NK-92 (cell line): ENCODE measurements at regions not wholly inside any gene's neighbourhood (a gene's known extent, or its start where the extent isn't known, plus 50 kb on each side); places are given as distances from the start of the nearest gene placed in this dataset.

Experiments
- DNase-seq: peaks from one replicate; lab custom pipeline; 2025; ENCODE audit not compliant: unreplicated experiment; lab: John Stamatoyannopoulos, UW

DNA sequence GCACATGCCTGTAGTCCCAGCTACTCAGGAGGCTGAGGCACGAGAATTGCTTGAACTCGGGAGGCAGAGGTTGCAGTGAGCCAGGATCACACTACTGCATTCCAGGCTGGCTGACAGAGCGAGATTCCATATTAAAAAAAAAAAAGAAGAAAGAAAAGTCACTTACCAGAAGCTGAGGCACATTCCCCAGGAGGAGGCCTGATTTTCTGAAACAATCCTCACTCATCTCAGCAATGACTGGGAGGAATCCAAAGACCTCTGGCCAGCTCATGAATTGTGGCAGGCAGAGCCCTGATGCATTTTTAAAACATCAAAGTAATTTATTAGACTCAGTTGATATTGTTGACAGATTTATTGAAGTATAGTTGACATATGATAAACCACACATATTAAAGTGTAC lies 206.3 kb downstream of the FOXO1 start:
- no peak for DNase-seq

- DNase-seq, result no peak
Observed at GRCh38 chr13:40464337-40465014, 202.0 kb downstream of the FOXO1 start.

DNA sequence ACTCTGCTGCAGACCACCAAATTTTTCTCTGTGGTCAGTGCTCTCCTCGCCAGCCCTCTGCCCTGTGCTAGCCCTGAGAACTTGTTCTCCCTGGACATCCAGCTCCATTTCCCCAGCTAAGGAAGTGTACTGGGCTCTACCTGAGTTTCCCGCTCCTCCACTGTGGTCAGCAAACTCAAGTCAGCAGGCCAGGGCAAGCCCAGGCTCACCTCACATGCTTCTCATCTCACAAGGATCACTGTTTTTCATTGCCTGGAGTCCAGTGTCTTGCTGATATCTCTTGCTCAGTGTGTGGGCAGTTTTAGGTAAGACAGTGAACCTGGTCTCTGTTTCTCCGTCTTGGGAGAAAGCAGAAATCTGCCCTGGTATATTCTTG lies 201.4 kb downstream of the FOXO1 start:
- no peak for DNase-seq

GRCh38 chr13:40466272-40466671 lies 200.2 kb downstream of the FOXO1 start:
- DNase-seq, result no peak

DNA sequence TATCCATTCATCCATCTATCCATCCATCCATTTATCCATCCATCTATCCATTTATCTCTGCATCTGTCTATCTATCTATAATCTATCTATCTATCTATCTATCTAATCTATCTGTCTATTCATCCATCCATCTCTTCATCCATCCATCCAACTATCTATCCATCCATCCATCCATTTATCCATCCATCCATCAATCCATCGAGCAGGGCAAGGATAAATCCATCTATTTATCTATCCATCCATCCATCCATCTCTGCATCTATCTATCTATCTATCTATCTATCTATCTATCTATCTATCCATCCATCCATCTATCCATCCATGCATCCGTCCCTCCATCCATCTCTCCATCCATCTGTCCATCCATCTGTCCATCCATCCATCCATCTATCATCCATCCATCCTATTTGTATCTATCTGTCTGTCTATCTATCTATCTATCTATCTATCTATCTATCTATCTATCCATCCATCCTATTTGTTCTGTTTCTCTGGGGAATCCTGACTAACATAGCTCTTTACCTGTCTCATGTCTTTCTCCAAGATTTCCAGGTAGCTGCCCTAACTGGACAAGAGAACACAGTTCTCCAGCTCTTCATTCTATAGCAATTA lies 198.1 kb downstream of the FOXO1 start:
- no peak for DNase-seq

DNA sequence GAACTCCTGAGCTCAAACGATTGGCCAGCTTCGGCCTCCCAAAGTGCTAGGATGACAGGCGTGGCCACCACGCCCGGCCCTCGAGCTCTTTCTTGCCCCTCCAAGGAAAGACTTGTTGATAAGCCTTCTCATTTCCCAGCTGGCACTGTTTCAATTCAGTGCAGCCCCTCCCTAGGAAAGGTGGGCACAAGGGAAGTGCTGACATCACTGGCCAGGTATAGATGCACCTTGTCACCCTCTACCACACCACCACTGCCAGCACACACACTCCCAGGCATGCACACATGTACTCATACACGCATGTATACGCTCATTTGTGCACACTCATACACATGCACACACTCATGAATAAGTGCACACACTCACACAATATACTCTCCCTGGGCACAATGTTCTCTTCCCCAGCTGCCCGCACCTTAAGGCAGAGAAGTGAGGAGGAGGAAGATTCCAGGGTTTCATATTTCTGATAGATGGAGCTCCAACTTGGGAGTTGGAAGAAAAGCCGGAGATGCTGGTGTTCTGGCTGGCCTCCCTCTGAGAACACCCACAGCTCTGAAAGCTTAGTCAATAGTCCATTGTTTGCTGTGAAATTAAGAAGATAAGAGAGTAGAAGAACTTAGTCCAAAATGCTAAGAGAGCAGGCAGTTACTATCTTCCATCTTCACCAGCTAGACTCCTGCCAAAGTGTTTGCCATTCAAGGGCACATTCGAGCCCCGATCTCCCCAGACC lies 196.7 kb downstream of the FOXO1 start:
- no peak for DNase-seq

DNA sequence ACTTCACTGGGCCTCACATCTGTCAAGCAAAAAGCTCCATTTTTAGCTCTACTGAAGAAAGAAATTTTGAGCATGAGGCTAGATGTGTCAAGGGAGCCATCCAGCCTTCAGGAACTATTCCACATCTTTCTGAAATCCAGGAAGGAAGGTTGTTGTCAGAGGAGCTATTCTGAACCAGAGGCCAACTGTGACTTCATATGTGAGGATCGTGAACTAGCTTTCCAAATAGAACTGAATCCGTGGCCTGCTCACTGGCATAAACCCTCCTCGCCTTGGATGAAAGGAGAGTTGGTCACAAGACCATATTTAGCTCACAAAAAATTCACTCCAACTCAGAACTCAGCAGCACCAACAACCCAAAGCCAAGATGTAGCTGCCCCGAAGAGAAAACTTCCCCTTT lies 195.8 kb downstream of the FOXO1 start:
- DNase-seq, result no peak

DNA sequence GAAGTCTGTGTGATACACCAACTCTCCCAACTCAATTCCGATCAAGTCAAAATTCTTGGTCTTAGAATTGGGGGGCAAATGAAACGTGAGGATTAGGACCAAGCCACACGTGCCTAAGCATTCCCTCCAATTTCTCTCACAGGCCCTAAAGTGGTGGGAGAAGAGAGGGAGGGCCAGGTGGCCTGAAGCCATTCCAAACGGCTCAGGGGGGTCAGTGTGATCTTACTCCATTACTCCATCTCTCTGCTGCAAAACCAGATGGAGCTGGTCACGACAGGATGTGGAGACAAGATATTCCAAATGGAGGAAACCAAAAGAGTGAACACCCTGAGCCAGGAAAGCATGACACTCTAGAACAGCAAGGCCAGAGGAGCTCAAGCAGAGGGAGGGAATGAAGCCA lies 195.4 kb downstream of the FOXO1 start:
- no peak for DNase-seq

GRCh38 chr13:40471911-40472310 lies 194.5 kb downstream of the FOXO1 start:
- no peak for DNase-seq

DNA sequence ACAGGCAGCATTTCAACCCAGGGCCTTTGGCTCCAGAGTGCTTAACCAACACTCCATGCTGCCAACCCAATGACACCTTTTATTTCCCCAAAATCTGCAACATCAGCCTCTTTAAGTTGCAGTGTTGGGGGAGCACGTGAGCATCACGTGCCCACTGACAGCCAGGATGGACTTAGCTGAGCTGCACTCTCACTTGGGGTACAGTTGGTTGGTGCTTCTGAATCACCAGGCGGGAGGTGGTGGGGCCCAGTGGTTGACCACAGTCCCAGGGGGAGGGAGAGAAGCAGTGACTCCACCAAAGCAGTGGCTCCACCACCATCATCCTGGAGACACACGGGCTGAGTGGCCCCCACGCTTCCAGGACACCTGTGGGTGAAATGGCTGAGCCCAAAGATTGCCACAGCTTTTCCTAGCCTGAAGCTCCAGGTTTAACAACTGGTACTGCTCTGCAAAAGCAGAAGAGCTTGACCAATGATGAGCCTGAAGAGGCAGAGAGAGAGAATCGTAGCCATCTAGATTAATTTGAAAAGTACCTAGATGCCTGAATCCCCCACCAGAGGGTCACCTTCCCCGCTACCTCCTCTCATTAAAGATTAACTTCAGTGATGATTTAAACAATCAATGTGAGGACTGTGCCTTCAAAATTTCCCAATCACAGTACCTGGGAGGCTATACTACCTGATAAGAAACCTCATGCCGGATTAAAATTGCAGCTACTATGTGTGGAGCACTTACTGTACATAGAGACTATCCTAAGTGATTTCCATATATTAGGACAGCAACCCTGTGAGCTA lies 193.8 kb downstream of the FOXO1 start:
- DNase-seq, result no peak

GRCh38 chr13:40475617-40476016 lies 190.8 kb downstream of the FOXO1 start:
- DNase-seq, result no peak

DNA sequence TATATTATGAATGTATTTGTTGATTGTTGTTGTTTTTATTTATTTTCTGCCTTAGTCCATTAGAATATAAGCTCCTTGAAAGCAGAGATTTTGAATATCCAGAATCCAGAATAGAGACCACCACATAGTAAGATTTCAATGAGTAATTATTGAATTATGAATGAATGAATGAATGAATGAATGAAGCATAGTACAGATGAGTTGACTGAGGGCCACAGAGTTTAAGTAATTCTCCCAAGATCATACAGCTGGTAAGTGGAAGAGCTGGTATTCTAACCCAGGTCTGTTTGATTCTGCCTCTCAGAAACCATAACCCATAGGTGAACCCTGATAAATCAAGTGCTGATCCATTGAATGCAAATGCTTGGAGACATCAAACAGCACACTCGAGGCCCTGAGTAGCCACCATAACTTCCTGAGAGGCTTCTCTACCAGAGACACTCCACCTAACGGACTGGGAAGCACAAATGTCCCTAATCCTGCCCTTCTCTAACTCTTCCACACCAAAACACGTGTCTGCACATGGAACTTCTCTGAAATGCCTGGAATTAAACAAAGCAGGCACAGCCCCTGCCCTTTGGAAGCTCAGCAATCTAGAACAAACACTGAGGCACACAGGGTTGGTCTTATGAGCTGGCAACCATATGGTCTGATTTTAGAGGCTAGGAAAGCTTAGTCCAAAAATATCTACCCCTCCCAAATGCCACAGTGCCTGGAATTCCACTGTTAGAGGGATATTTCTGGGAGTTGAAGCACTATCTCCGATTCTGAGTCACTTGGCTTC lies 190.1 kb downstream of the FOXO1 start:
- DNase-seq, result no peak

DNA sequence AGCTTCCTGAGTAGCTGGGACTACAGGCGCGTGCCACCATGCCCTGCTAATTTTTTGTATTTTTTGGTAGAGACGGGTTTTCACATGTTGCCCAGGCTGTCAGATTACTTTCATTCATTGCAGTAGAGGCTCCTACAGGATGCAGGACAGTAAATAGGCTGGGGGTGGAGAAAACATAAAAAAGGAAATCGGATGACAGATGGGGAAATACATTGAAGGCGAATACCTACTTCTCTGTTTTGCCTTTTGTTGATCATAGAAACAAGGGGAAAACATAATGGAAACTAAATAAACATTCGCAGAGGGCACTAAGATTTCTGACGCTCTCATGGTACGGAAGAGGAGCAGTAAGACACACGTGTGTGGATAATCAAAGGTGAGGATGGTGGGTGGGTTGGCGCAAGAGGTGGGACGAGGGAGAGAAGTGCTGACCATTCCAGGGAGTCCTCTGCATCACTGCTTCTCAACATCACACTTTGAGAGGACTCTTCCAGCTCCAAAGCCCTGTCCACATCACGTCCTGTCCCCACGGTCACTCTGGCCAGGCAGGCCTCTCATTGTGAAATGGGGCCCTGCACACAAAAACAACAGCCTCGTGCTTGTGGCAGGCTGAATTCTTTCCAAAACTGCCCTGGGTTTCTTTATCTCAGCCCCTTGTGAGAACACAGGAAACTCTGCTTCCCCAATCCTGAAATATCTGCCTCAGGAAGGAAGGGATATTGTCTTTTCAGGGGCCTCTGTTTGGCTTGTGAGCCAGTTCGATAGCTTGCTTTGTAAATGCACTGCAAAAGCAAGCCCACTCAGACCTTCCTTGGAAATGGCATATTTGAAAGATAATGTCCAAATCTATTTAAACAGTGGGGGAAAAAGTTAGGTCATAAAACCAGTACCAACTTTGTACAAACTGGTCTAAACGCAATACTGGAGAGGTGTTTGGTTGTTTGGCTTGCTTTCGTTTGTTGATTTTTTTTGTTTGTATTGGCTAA lies 188.5 kb downstream of the FOXO1 start:
- DNase-seq, result no peak

GRCh38 chr13:40478775-40479174 lies 187.7 kb downstream of the FOXO1 start:
- DNase-seq, result no peak

- DNase-seq, result no peak
Observed at GRCh38 chr13:40479196-40479845, 187.1 kb downstream of the FOXO1 start.

GRCh38 chr13:40480012-40480914 lies 186.2 kb downstream of the FOXO1 start:
- DNase-seq, result no peak

- no peak for DNase-seq
Observed at GRCh38 chr13:40480915-40481516, 185.4 kb downstream of the FOXO1 start.

- DNase-seq, result no peak
Observed at GRCh38 chr13:40483601-40484000, 182.8 kb downstream of the FOXO1 start.
